GM12878 (cell line): ENCODE measurements at regions not wholly inside any gene's neighbourhood (a gene's known extent, or its start where the extent isn't known, plus 50 kb on each side); places are given as distances from the start of the nearest gene placed in this dataset.
"Not testable (repeated sequence)": the region's sequence is repeated elsewhere in the genome, so short reads cannot be mapped to it uniquely, and the experiment has no call there.

ENCODE experiments used
- CHD4 ChIP-seq: fragments of 200-600 bp; sonication (generic); IDR thresholded peaks from 2 replicates; pipeline ENCODE4 v1.6.1; 2016; ENCODE audit warnings: mild to moderate bottlenecking
- EP300 ChIP-seq, 2 experiments: fragments of 150-350 bp in 1 of 2; IDR thresholded peaks; 2 replicates each; pipeline ENCODE4 v1.6.1; 2011 to 2012; ENCODE audit warnings: low read depth in 2 of 2, low read length in 2 of 2, borderline replicate concordance in 1 of 2, improper control_type of control experiment in 1 of 2, inconsistent platforms in 1 of 2; ENCODE audit not compliant: control insufficient read depth in 1 of 2
- PAX5 ChIP-seq: IDR thresholded peaks from 2 replicates; pipeline ENCODE4 v1.6.1; 2011; ENCODE audit warnings: low read depth, low read length, borderline replicate concordance
- WRNIP1 ChIP-seq: IDR thresholded peaks from 2 replicates; pipeline ENCODE4 v1.6.1; 2011; ENCODE audit warnings: low read depth, low read length, improper control_type of control experiment, borderline replicate concordance

DNA sequence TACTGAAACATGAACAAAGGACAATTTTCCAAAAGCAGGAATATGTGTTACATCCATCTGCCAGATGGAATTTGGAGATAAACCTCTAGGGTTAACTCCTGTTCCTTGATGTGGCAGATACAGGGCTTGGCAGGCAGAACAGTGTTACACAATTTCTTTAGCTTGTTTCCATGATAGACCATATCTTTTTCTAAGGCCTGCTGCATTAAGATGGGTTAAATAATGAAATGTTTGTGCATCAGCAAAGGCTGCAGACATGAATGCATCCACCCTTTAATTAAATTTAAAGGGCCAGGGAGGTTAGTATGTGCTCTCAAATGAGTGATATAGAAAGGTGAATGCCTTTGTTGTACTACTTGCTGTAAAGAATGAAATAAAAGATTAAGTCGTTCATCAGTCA, 50.1 kb upstream of the WDR44 start:
- TF ChIP-seq EP300 (IDR thresholded peaks at IDR 0.05; ENCODE audit: borderline replicate concordance in 1 of 2, control insufficient read depth in 1 of 2, low read depth in 2 of 2, low read length in 2 of 2); CHD4; PAX5; WRNIP1: not testable (repeated sequence)
